ENCODE measurements at regions not wholly inside any gene's neighbourhood (a gene's known extent, or its start where the extent isn't known, plus 50 kb on each side); places are given as distances from the start of the nearest gene placed in this dataset.

DNA sequence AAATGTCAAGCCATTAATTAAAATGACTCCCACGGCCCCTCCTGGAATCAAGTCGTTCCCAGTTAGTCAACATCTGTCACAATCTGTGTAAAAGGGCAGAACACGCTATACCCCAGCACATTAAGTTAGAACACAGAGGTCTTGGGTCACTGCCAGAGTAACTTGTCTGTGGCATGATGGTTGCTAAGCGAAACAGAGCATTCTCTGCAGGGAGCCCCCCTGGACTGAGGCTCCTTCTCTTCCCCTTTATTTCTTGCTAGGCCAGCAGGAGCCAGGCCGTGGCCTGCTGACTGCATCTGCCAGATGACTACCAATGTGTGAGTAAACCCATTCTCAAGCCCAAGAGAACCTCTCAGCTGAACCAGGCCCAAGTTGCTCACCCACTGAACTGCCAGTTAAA lies 51.9 kb upstream of the ZBED3 start:
- H3K27me3 ChIP-seq: no peaks in the 10 kb centered on the region
- H3K9me3 ChIP-seq: no peaks in the 10 kb centered on the region
- no peak overlapping the region for H3K27ac ChIP-seq
- no peaks in the 10 kb centered on the region for H3K36me3 ChIP-seq
- H3K4me3 ChIP-seq: no peak overlapping the region
- no peaks in the 10 kb centered on the region for H3K4me1 ChIP-seq
- no peak for DNase-seq
- no peak for TF ChIP-seq POLR2A (IDR thresholded peaks at IDR 0.05)
- TF ChIP-seq, protein P1, sequence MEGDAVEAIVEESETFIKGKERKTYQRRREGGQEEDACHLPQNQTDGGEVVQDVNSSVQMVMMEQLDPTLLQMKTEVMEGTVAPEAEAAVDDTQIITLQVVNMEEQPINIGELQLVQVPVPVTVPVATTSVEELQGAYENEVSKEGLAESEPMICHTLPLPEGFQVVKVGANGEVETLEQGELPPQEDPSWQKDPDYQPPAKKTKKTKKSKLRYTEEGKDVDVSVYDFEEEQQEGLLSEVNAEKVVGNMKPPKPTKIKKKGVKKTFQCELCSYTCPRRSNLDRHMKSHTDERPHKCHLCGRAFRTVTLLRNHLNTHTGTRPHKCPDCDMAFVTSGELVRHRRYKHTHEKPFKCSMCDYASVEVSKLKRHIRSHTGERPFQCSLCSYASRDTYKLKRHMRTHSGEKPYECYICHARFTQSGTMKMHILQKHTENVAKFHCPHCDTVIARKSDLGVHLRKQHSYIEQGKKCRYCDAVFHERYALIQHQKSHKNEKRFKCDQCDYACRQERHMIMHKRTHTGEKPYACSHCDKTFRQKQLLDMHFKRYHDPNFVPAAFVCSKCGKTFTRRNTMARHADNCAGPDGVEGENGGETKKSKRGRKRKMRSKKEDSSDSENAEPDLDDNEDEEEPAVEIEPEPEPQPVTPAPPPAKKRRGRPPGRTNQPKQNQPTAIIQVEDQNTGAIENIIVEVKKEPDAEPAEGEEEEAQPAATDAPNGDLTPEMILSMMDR (IDR thresholded peaks at IDR 0.05): no peak

Small RNA genes in the stretch of these regions (small RNA-seq; reads per million reads assigned to genes)
- gene HMGB1P35: 0 reads per million in 2 donors
